Neural cell (in vitro differentiated cells): ENCODE measurements at regions not wholly inside any gene's neighbourhood (a gene's known extent, or its start where the extent isn't known, plus 50 kb on each side); places are given as distances from the start of the nearest gene placed in this dataset.

Source experiments
- H2AFZ ChIP-seq: fragments of 200-600, 300-800 bp; sonication (generic), shearing (Covaris generic); 2 replicates; pipeline ENCODE4 v1.6.0; 2014; ENCODE audit warnings: low read depth, mild to moderate bottlenecking, antibody characterized with exemption, low read length, moderate library complexity
- H3F3A ChIP-seq: fragments of 200-600 bp; shearing (Covaris generic); 2 replicates; pipeline ENCODE4 v1.6.1; 2016; ENCODE audit warnings: mild to moderate bottlenecking, moderate library complexity, mixed read lengths, antibody characterized with exemption, low read length; ENCODE audit not compliant: insufficient read depth, poor library complexity, severe bottlenecking
- H3K27ac ChIP-seq: fragments of 200-600, 300-800 bp; sonication (generic), shearing (Covaris generic); 2 replicates; pipeline ENCODE4 v1.5.1; 2014; ENCODE audit warnings: mild to moderate bottlenecking, low read length, moderate library complexity
- H3K27me3 ChIP-seq: fragments of 300-800, 200-600 bp; sonication (generic), shearing (Covaris generic); 2 replicates; pipeline ENCODE4 v1.6.0; 2014; ENCODE audit warnings: mild to moderate bottlenecking, low read depth, low read length, moderate library complexity; ENCODE audit not compliant: insufficient read depth
- H3K36me3 ChIP-seq: fragments of 300-800, 200-600 bp; sonication (generic), shearing (Covaris generic); 2 replicates; pipeline ENCODE4 v1.5.1; 2014; ENCODE audit warnings: mild to moderate bottlenecking, antibody characterized with exemption, low read length, moderate library complexity; ENCODE audit not compliant: insufficient read depth
- H3K4me2 ChIP-seq: fragments of 300-800, 200-600 bp; sonication (generic), shearing (Covaris generic); 2 replicates; pipeline ENCODE4 v1.6.0; 2014; ENCODE audit warnings: mild to moderate bottlenecking, low read length
- H3K4me3 ChIP-seq: fragments of 300-800, 200-600 bp; sonication (generic), shearing (Covaris generic); 2 replicates; pipeline ENCODE4 v1.5.1; 2014; ENCODE audit warnings: mild to moderate bottlenecking, low read length, moderate library complexity
- H3K79me2 ChIP-seq: fragments of 200-600 bp; shearing (Covaris generic); replicated peaks from 2 replicates; pipeline ENCODE4 v1.6.0; 2014; ENCODE audit warnings: mild to moderate bottlenecking, low read length, moderate library complexity; ENCODE audit not compliant: insufficient read depth
- H3K9ac ChIP-seq: fragments of 300-800, 200-600 bp; sonication (generic), shearing (Covaris generic); 2 replicates; pipeline ENCODE4 v1.6.1; 2016; ENCODE audit warnings: mild to moderate bottlenecking, low read length, mixed read lengths
- H3K9me2 ChIP-seq: fragments of 200-600 bp; shearing (Covaris generic); 2 replicates; pipeline ENCODE4 v1.6.1; 2016; ENCODE audit warnings: mild to moderate bottlenecking, low read length, mixed read lengths; ENCODE audit not compliant: insufficient read depth
- H3K9me3 ChIP-seq: fragments of 200-600, 300-800 bp; sonication (generic), shearing (Covaris generic); 2 replicates; pipeline ENCODE4 v1.6.1; 2016; ENCODE audit warnings: mild to moderate bottlenecking, mixed run types, low read length, moderate library complexity, mixed read lengths
- H4K20me1 ChIP-seq: fragments of 200-600 bp; shearing (Covaris generic); 2 replicates; pipeline ENCODE4 v1.6.1; 2016; ENCODE audit warnings: mild to moderate bottlenecking, mixed run types; ENCODE audit not compliant: insufficient read depth
- EP300 ChIP-seq: fragments of 450-650 bp; conservative IDR thresholded peaks from 2 replicates; pipeline ENCODE4 v1.6.1; 2014; ENCODE audit warnings: antibody characterized with exemption, mild to moderate bottlenecking, moderate library complexity; ENCODE audit not compliant: poor library complexity, severe bottlenecking
- EZH2 ChIP-seq: fragments of 200-600, 300-800 bp; shearing (Covaris generic), sonication (generic); IDR thresholded peaks from 2 replicates; pipeline ENCODE4 v1.6.1; 2014; ENCODE audit warnings: antibody characterized with exemption, low read length, borderline replicate concordance, mild to moderate bottlenecking; ENCODE audit not compliant: insufficient read depth, poor library complexity, severe bottlenecking
- RAD21 ChIP-seq: fragments of 450-650 bp; conservative IDR thresholded peaks from 2 replicates; pipeline ENCODE4 v1.6.1; 2014; ENCODE audit warnings: antibody characterized with exemption, mild to moderate bottlenecking, moderate library complexity
- SMC3 ChIP-seq: fragments of 450-650 bp; conservative IDR thresholded peaks from 2 replicates; pipeline ENCODE4 v1.6.1; 2014; ENCODE audit warnings: antibody characterized with exemption, mild to moderate bottlenecking, moderate library complexity; ENCODE audit not compliant: poor library complexity
- TAF1 ChIP-seq: IDR thresholded peaks from 2 replicates; pipeline ENCODE4 v1.6.1; 2012; ENCODE audit warnings: low read depth
- TF ChIP-seq, protein P1 (sequence below): fragments of 450-650 bp; IDR thresholded peaks from 2 replicates; pipeline ENCODE4 v1.5.1; 2014; ENCODE audit warnings: antibody characterized with exemption, mild to moderate bottlenecking, moderate library complexity; ENCODE audit not compliant: poor library complexity, severe bottlenecking
- TF ChIP-seq, protein P2 (sequence below): IDR thresholded peaks from 2 replicates; pipeline ENCODE4 v1.6.1; 2012; ENCODE audit warnings: borderline replicate concordance

DNA sequence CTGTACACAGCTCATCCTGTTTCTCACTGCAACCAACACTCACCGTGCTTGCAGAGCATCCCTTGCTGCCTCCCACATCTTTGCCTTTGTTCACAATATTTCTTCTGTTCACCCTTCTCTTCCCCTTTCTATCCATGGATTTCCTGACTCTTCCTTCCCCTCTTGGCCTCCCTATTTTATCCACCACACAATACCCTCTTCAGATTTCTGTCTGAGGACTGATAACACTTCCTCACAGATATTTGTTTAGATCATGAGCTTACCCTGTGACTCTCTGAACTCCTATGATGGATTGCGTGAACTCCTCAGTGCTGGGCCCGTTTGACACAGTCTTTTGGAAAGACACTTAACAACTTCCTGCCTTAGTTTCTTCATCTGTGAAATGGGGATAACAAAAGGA lies 62.8 kb upstream of the GPR158 start:
- H3K9ac ChIP-seq, result no peak overlapping the region
- H3K4me2 ChIP-seq, result no peak overlapping the region
- H3K27ac ChIP-seq, result no peak overlapping the region
- no peak overlapping the region for H3K4me3 ChIP-seq
- no peaks in the 10 kb centered on the region for H4K20me1 ChIP-seq
- no peaks in the 10 kb centered on the region for H3K9me3 ChIP-seq
- no peaks in the 10 kb centered on the region for H3K79me2 ChIP-seq
- TF ChIP-seq EP300, result no peak
- TF ChIP-seq, protein P1, sequence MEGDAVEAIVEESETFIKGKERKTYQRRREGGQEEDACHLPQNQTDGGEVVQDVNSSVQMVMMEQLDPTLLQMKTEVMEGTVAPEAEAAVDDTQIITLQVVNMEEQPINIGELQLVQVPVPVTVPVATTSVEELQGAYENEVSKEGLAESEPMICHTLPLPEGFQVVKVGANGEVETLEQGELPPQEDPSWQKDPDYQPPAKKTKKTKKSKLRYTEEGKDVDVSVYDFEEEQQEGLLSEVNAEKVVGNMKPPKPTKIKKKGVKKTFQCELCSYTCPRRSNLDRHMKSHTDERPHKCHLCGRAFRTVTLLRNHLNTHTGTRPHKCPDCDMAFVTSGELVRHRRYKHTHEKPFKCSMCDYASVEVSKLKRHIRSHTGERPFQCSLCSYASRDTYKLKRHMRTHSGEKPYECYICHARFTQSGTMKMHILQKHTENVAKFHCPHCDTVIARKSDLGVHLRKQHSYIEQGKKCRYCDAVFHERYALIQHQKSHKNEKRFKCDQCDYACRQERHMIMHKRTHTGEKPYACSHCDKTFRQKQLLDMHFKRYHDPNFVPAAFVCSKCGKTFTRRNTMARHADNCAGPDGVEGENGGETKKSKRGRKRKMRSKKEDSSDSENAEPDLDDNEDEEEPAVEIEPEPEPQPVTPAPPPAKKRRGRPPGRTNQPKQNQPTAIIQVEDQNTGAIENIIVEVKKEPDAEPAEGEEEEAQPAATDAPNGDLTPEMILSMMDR, result no peak
- H2AFZ ChIP-seq, result no peak overlapping the region
- no peaks in the 10 kb centered on the region for H3K27me3 ChIP-seq
- H3F3A ChIP-seq, result no peaks in the 10 kb centered on the region
- no peaks in the 10 kb centered on the region for H3K9me2 ChIP-seq
- no peaks in the 10 kb centered on the region for H3K36me3 ChIP-seq

DNA sequence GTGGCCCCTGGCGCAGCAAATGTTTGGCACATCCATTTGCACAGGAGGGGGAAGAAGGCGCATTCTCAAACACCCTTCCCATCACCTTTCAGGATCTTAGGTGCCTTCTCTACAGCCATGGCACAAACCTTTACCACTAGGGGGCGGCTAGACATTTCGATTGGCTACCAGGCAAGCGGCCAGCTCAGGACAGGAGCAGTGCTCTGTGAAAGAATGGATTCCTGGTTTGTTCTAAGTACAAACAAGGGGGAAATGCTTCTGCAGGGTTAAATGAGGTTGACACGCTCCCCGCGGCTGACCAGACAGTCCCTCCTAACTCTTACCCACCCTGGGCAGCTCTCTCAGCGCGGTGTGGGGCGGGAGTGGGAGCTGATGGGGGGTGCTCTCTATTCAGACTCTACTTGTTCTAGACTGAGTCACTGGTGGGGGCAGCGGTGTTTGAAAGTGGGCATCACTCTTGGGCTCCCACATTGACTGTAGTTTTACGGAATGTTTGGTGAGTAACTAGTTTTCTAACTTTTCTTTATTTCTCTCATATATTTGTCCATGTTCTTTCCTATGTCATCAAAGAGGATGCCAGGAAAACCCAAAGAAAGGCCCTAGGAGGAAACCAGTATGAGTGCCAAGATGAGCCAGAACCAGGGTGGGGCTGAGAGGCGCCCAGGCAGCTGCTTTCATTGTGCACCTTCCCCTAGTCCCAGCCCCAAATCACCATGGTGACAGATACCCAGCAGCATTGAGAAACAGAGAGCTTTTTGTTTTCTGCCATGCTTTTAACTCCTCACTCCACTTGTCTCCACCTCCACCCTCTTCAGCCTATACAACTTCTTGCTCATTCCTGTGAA lies 61.4 kb upstream of the GPR158 start:
- Histone ChIP-seq H3K4me3 (no peak overlapping the region), H3K9ac (no peak overlapping the region), H3K27ac (no peak overlapping the region)

GRCh38 chr10:25114036-25114411 lies 60.8 kb upstream of the GPR158 start:
- TF ChIP-seq RAD21 (no peak), EZH2 (no peak)
- TF ChIP-seq, protein P2, sequence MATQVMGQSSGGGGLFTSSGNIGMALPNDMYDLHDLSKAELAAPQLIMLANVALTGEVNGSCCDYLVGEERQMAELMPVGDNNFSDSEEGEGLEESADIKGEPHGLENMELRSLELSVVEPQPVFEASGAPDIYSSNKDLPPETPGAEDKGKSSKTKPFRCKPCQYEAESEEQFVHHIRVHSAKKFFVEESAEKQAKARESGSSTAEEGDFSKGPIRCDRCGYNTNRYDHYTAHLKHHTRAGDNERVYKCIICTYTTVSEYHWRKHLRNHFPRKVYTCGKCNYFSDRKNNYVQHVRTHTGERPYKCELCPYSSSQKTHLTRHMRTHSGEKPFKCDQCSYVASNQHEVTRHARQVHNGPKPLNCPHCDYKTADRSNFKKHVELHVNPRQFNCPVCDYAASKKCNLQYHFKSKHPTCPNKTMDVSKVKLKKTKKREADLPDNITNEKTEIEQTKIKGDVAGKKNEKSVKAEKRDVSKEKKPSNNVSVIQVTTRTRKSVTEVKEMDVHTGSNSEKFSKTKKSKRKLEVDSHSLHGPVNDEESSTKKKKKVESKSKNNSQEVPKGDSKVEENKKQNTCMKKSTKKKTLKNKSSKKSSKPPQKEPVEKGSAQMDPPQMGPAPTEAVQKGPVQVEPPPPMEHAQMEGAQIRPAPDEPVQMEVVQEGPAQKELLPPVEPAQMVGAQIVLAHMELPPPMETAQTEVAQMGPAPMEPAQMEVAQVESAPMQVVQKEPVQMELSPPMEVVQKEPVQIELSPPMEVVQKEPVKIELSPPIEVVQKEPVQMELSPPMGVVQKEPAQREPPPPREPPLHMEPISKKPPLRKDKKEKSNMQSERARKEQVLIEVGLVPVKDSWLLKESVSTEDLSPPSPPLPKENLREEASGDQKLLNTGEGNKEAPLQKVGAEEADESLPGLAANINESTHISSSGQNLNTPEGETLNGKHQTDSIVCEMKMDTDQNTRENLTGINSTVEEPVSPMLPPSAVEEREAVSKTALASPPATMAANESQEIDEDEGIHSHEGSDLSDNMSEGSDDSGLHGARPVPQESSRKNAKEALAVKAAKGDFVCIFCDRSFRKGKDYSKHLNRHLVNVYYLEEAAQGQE, result no peak
- TF ChIP-seq, protein P1, result no peak
- no peak overlapping the region for H3K27ac ChIP-seq
- no peaks in the 10 kb centered on the region for H4K20me1 ChIP-seq
- no peaks in the 10 kb centered on the region for H3K9me2 ChIP-seq
- H3K79me2 ChIP-seq, result no peaks in the 10 kb centered on the region
- no peak overlapping the region for H3K4me2 ChIP-seq
- H3K9me3 ChIP-seq, result no peaks in the 10 kb centered on the region
- no peak overlapping the region for H3K9ac ChIP-seq
- no peaks in the 10 kb centered on the region for H3F3A ChIP-seq
- no peak overlapping the region for H3K4me3 ChIP-seq
- no peak overlapping the region for H2AFZ ChIP-seq
- H3K27me3 ChIP-seq, result no peaks in the 10 kb centered on the region
- no peaks in the 10 kb centered on the region for H3K36me3 ChIP-seq

More for the DNA sequence above, 61.4 kb upstream of the GPR158 start:
- Histone ChIP-seq H3K79me2 (no peaks in the 10 kb centered on the region), H3K9me3 (no peaks in the 10 kb centered on the region), H3K27me3 (no peaks in the 10 kb centered on the region), H3F3A (no peaks in the 10 kb centered on the region), H3K36me3 (no peaks in the 10 kb centered on the region), H3K4me2 (no peak overlapping the region), H2AFZ (no peak overlapping the region), H4K20me1 (no peaks in the 10 kb centered on the region), H3K9me2 (no peaks in the 10 kb centered on the region)
- TF ChIP-seq TAF1 (no peak), SMC3 (peak; percentile 81), RAD21 (peak; percentile 76)
- TF ChIP-seq, protein P1, result peak; percentile 78
